ENCODE measurements at regions not wholly inside any gene's neighbourhood (a gene's known extent, or its start where the extent isn't known, plus 50 kb on each side); places are given as distances from the start of the nearest gene placed in this dataset.

- TF ChIP-seq, protein P1, sequence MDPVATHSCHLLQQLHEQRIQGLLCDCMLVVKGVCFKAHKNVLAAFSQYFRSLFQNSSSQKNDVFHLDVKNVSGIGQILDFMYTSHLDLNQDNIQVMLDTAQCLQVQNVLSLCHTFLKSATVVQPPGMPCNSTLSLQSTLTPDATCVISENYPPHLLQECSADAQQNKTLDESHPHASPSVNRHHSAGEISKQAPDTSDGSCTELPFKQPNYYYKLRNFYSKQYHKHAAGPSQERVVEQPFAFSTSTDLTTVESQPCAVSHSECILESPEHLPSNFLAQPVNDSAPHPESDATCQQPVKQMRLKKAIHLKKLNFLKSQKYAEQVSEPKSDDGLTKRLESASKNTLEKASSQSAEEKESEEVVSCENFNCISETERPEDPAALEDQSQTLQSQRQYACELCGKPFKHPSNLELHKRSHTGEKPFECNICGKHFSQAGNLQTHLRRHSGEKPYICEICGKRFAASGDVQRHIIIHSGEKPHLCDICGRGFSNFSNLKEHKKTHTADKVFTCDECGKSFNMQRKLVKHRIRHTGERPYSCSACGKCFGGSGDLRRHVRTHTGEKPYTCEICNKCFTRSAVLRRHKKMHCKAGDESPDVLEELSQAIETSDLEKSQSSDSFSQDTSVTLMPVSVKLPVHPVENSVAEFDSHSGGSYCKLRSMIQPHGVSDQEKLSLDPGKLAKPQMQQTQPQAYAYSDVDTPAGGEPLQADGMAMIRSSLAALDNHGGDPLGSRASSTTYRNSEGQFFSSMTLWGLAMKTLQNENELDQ (tag by site-specific recombination; IDR thresholded peaks at IDR 0.05; ENCODE audit: low read depth): no peak
- TF ChIP-seq, protein P2, sequence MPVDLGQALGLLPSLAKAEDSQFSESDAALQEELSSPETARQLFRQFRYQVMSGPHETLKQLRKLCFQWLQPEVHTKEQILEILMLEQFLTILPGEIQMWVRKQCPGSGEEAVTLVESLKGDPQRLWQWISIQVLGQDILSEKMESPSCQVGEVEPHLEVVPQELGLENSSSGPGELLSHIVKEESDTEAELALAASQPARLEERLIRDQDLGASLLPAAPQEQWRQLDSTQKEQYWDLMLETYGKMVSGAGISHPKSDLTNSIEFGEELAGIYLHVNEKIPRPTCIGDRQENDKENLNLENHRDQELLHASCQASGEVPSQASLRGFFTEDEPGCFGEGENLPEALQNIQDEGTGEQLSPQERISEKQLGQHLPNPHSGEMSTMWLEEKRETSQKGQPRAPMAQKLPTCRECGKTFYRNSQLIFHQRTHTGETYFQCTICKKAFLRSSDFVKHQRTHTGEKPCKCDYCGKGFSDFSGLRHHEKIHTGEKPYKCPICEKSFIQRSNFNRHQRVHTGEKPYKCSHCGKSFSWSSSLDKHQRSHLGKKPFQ (tag by site-specific recombination; IDR thresholded peaks at IDR 0.05): no peak
- TF ChIP-seq, protein P3, sequence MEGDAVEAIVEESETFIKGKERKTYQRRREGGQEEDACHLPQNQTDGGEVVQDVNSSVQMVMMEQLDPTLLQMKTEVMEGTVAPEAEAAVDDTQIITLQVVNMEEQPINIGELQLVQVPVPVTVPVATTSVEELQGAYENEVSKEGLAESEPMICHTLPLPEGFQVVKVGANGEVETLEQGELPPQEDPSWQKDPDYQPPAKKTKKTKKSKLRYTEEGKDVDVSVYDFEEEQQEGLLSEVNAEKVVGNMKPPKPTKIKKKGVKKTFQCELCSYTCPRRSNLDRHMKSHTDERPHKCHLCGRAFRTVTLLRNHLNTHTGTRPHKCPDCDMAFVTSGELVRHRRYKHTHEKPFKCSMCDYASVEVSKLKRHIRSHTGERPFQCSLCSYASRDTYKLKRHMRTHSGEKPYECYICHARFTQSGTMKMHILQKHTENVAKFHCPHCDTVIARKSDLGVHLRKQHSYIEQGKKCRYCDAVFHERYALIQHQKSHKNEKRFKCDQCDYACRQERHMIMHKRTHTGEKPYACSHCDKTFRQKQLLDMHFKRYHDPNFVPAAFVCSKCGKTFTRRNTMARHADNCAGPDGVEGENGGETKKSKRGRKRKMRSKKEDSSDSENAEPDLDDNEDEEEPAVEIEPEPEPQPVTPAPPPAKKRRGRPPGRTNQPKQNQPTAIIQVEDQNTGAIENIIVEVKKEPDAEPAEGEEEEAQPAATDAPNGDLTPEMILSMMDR (tag by site-specific recombination; IDR thresholded peaks at IDR 0.05): no peak
- TF ChIP-seq ZNF530 (tag by site-specific recombination; IDR thresholded peaks at IDR 0.05; ENCODE audit: low read depth) (no peak), GLIS1 (tag by site-specific recombination; IDR thresholded peaks at IDR 0.05) (no peak)
Observed at GRCh38 chrX:14344172-14344940, 185.0 kb upstream of the GLRA2 start.

Measured in HEK293 (cell line).